ENCODE measurements at regions not wholly inside any gene's neighbourhood (a gene's known extent, or its start where the extent isn't known, plus 50 kb on each side); places are given as distances from the start of the nearest gene placed in this dataset.

DNA sequence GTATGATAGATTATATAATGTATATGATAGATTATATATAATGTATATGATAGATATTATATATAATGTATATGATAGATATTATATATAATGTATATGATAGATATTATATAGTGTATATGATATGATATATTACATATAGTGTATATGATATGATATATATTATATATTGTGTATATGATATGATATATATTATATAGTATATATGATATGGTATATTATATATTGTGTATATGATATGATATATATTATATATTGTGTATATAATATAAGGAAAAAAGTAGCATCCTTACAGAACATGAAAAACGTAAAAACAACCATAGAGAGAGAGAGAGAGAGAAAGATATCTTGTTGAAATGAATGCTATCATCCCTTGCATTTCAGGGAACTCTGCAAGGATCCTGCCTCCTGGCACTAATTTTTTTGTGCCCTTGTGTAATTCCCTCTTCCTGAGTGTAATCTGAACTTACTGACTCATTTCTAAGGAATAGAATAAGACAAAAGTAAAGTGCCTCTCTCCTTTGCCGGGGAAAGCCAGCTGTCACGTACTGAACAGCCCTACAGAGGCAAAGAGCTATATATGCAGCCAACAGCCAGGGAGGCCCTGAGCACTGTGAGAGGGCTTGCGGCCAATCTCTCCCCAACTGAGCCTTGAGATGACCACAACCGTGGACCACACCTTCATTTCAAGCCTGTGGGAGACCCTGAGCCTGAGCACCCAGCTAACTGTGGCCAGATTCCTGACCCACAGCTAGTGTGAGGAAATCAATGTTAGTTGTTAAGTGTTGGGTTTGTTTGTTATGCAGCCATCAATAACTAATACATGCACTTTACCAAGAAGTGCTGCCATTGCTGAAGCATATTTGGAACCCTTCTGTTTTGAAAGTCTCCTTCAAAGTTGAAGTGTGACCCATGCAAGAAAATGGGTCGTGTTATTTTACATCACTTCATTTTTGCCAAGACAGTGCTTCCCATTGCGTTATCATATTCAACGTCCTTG is 61.1 kb upstream of the EZH2 start:
- peaks cover 29% of the 10 kb centered on the region for H3K4me1 ChIP-seq (ENCODE audit: insufficient read depth, low read length)
- no peak overlapping the region for H2AFZ ChIP-seq (ENCODE audit: low read length)
- peak; percentile 20 for TF ChIP-seq XRCC5 (optimal IDR thresholded peaks at IDR 0.05; ENCODE audit: low read length)
- no peak for TF ChIP-seq ZNF790 (CRISPR knock-in tag; IDR thresholded peaks at IDR 0.05; ENCODE audit: borderline replicate concordance)
- peak; percentile 97 for TF ChIP-seq RBAK (CRISPR knock-in tag; IDR thresholded peaks at IDR 0.05)
- no peak for TF ChIP-seq ZBTB2 (CRISPR knock-in tag; IDR thresholded peaks at IDR 0.05; ENCODE audit: low read depth)
- peak; percentile 51; the same call in 1 of the 2 replicates for TF ChIP-seq ZMYM3 (CRISPR knock-in tag; IDR thresholded peaks at IDR 0.05)
- peak; percentile 95 for TF ChIP-seq ZNF12 (CRISPR knock-in tag; IDR thresholded peaks at IDR 0.05)
- H3K79me2 ChIP-seq (ENCODE audit: insufficient read depth, low read length) = no peaks in the 10 kb centered on the region
- intact Hi-C loops (cut with micrococcal nuclease; ENCODE audit: unreplicated experiment) (no loop called here), in situ Hi-C loops (cut with HindIII; ENCODE audit: extremely low pct_ligation_motif_present, low pct_unique_long_range_greater_than_20kb) (no loop called here)
- H3K27ac ChIP-seq (ENCODE audit: extremely low read length, insufficient read depth, low read length) = no peak overlapping the region
- no peak overlapping the region for H3K4me3 ChIP-seq (replicated peaks in 1 of 3; ENCODE audit: insufficient read depth in 1 of 3, low read depth in 2 of 3, low read length in 3 of 3)
- no peaks in the 10 kb centered on the region; a peak in 1 of 5 replicates for H3K27me3 ChIP-seq (ENCODE audit: control insufficient read depth in 1 of 2, insufficient read depth in 2 of 2, low read length in 2 of 2)
- ChIA-PET POLR2A (interaction anchor here (0.6 kb wide), 1 partner anchor 12 kb away, joined by 4 read pairs; no protein-coding TSS in a partner anchor), CTCF (ENCODE audit: low intra/inter-chr PET ratio, low total read pairs) (no interaction called here)
- H4K20me1 ChIP-seq (ENCODE audit: insufficient read depth, low read length) = no peaks in the 10 kb centered on the region
- peak overlapping the region; percentile 57 for H3K4me2 ChIP-seq (ENCODE audit: low read depth, low read length)
- H3K36me3 ChIP-seq (replicated peaks in 1 of 2; ENCODE audit: control insufficient read depth in 1 of 2, insufficient read depth in 2 of 2, low read length in 2 of 2) = no peaks in the 10 kb centered on the region
- ATAC-seq (peak; percentile 14; the same call in 2 of the 3 replicates), DNase-seq (ENCODE audit: low spot score) (no peak), FAIRE-seq (no peak)
- WGBS (ENCODE audit: low lambda C conversion rate) = 10% methylated on average over 8 of the region's 8 CpGs
- no peak overlapping the region for H3K9ac ChIP-seq (ENCODE audit: insufficient read depth, low read depth, low read length)
- no TSS peak for BruUV-seq (replicated peaks)
- H3K9me3 ChIP-seq (ENCODE audit: low read length) = no peaks in the 10 kb centered on the region
